SIG-M5 treated with dmso at 0.1 percent for 504 hours (cell line): ENCODE measurements at regions not wholly inside any gene's neighbourhood (a gene's known extent, or its start where the extent isn't known, plus 50 kb on each side); places are given as distances from the start of the nearest gene placed in this dataset.

Experiments
- DNase-seq: peaks from one replicate; lab custom pipeline; 2025; ENCODE audit not compliant: unreplicated experiment; lab: John Stamatoyannopoulos, UW

- no peak for DNase-seq
These were observed 426.9 kb upstream of the JARID2 start for GRCh38 chr6:14819001-14819400.

- no peak for DNase-seq
These were observed 425.9 kb upstream of the JARID2 start for GRCh38 chr6:14819840-14820420.

- no peak for DNase-seq
These were observed 423.8 kb upstream of the JARID2 start for GRCh38 chr6:14822012-14822553.

GRCh38 chr6:14822679-14823078, 423.2 kb upstream of the JARID2 start:
- DNase-seq = no peak

GRCh38 chr6:14824060-14824459, 421.8 kb upstream of the JARID2 start:
- no peak for DNase-seq

- DNase-seq = no peak
These were observed 421.2 kb upstream of the JARID2 start for GRCh38 chr6:14824484-14825275.

- DNase-seq = no peak
These were observed 419.4 kb upstream of the JARID2 start for GRCh38 chr6:14826456-14826855.

GRCh38 chr6:14827354-14827753, 418.5 kb upstream of the JARID2 start:
- DNase-seq = no peak

- no peak for DNase-seq
These were observed 417.7 kb upstream of the JARID2 start for GRCh38 chr6:14828201-14828611.

GRCh38 chr6:14831070-14831469, 414.8 kb upstream of the JARID2 start:
- no peak for DNase-seq

GRCh38 chr6:14831937-14832336, 413.9 kb upstream of the JARID2 start:
- DNase-seq = no peak

- DNase-seq = no peak
These were observed 413.4 kb upstream of the JARID2 start for GRCh38 chr6:14832427-14832826.

- no peak for DNase-seq
These were observed 410.9 kb upstream of the JARID2 start for GRCh38 chr6:14834851-14835530.

GRCh38 chr6:14837435-14837834, 408.4 kb upstream of the JARID2 start:
- no peak for DNase-seq

GRCh38 chr6:14838133-14838583, 407.7 kb upstream of the JARID2 start:
- DNase-seq = no peak

- DNase-seq = peak; percentile 17
These were observed 403.9 kb upstream of the JARID2 start for GRCh38 chr6:14841901-14842421.

GRCh38 chr6:14844411-14844810, 401.5 kb upstream of the JARID2 start:
- no peak for DNase-seq

GRCh38 chr6:14848019-14848418, 397.9 kb upstream of the JARID2 start:
- no peak for DNase-seq

GRCh38 chr6:14849185-14849584, 396.7 kb upstream of the JARID2 start:
- DNase-seq = no peak

GRCh38 chr6:14851281-14851680, 394.6 kb upstream of the JARID2 start:
- no peak for DNase-seq

- DNase-seq = no peak
These were observed 393.5 kb upstream of the JARID2 start for GRCh38 chr6:14852375-14852774.

- no peak for DNase-seq
These were observed 389.7 kb upstream of the JARID2 start for GRCh38 chr6:14856177-14856576.
